Hematopoietic multipotent progenitor cell (in vitro differentiated cells): ENCODE measurements at regions not wholly inside any gene's neighbourhood (a gene's known extent, or its start where the extent isn't known, plus 50 kb on each side); places are given as distances from the start of the nearest gene placed in this dataset.

Experiments
- DNase-seq, 3 donors: peaks; one replicate each; pipeline ENCODE4 v3.0.0-alpha.2; 2011 to 2015; ENCODE audit warnings: low read depth in 2 of 3, low spot score in 2 of 3

DNA sequence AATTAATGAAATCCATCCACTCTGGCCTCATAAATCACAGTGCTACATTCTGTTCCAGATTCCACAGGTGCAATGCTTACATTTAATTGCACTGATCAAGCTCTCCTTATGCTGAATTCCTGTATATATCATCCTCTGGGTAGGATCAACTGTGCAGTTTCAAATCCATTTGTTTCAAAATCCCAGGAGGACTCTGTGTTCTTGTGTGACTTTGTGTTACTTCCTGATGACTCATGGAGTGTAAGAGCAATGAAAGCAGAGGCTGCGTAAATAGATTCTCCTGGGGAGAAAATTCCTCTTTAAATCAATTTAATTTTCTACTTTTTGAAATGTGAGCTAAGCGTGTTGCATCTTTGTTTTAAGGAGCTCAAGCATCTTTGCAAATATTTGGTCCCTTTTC, 752.7 kb downstream of the METTL15 start:
- DNase-seq: no peak

DNA sequence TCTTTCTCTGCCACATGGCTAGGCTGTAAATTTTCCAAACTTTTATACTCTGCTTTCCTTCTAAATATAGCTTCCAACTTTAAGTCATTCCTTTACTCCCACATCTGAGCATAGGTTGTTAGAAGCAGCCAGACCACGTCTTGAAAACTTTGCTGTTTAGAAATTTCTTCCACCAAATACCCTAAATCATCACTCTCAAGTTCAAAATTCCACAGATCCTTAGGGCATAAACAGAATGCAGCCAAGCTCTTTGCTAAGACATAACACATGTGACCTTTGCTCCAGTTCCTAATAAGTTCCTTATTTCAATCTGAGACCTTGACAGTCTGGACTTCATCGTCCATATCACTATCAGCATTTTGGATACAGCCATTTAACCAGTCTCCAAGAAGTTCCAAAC, 749.9 kb downstream of the METTL15 start:
- no peak for DNase-seq

DNA sequence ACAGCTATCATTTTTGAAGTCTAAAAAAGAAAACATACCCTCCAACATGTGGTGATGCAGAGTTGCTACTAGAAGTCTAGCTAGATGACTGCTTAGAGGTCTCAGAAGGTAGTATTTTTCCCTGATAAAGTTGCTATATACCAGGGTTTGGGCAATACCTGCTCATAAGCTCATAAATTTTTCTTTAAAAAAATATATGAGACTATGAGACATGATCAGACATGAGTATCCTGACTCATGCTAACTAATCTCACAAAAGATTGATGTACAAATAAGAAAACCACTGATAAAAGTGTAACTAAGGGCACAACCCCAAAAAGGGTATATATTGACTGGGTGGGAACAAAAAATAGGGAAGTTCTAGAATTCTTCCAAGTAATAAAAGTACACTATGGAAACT, 740.9 kb downstream of the METTL15 start:
- no peak for DNase-seq

DNA sequence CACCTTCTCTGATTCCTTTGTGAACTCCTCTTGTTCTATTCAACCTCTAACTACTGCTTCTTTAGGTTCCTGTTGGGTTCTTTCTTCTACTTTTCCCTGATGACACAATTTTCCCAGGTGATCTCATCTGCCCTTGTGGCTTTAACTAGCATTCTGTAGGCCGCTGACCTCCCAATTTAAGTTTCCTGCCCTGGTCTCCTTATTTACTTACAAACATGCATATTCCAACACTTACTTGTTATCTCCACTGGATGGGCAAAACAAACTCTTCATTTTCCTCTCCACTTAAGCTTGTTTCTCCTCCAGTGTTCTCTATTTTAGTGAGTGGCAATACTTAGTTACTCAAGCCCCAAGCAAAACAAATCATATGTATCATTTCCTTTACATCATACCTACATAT, 734.5 kb downstream of the METTL15 start:
- DNase-seq: no peak

DNA sequence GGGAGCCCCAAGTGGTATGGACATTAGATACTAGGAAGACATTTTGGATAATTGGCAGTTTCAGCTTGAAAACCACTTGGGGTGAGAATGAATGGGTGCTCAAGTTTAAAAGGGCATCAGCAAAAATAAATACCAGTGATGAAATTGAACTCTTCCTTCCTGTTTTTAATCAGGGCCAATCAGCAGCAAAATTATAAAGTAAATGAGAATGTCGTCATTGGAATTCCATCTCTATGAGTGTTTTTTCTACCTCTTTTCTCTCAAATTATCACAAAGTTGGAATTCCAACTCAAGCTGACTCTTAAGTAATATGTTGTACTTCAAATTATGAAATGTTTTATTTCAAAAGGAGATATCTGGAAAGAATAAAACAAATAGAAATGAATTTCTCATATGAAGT, 730.6 kb downstream of the METTL15 start:
- no peak for DNase-seq

DNA sequence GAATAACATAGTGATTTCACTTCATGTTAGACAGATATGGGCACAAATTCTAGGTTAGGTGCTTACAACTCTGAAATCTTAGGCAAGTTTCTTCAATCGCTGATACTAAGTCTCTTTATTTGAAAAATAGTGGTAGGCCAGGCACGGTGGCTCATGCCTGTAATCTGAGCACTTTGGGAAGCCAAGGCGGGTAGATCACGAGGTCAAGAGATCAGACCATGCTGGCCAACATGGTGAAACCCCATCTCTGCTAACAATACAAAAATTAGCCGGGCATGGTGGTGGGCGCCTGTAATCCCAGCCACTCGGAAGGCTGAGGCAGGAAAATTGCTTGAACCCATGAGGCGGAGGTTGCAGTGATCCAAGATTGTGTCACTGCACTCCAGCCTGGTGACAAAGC, 729.4 kb downstream of the METTL15 start:
- DNase-seq: no peak

DNA sequence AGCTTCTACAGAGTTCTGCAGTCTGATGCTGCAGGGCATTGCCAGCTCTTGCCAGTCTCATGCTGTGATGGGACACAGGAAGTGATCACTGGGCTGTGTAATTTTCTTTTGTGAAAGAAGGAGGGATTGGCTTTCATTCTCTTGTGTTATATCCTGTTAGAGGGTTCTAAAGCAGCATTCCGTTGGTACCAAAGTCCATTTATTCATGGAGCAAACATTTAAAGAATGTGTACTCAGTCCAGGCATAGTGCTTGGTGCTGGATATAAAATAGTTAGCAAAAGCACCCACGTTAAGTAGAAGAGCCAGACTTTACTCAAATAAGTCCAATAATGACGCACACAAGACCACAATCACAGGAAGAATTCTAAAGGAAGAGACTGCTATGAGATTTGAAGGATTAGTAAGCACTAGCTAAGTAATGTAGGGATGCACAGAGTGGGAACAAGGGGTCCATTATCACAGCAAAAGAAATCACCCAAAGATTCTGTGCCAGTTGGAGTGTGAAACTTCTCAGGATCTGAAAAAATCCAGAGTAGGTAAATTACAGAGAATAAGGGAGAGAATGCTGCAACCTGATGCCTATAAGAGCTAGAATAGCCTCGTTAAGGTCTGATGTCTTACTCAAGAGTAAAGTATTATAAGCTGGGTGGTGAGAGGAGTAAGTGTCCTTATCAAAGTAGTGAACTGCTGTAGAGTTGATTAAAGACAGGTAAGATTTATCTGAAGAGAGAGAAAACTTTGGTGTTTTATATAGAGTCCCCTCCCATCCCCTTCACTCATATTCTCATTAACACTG, 728.3 kb downstream of the METTL15 start:
- DNase-seq: no peak

DNA sequence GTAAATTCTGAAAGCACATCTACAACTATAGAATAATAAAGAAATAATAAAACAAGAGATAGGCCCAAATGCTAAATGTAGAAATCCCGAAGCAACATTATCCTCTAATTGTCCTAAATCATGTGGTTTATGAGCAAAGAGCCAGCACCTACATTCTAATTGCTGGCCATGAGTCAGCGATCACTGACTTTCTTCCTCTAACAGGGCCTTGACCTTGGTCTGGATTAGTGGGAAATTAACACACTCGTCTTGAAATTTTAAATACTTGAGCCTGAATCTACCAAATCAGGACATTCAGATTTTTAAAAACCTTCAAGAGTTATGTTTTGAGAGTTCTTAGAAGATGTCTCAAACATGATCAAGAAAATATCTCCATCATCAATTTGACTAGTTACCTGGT, 727.6 kb downstream of the METTL15 start:
- DNase-seq: no peak

DNA sequence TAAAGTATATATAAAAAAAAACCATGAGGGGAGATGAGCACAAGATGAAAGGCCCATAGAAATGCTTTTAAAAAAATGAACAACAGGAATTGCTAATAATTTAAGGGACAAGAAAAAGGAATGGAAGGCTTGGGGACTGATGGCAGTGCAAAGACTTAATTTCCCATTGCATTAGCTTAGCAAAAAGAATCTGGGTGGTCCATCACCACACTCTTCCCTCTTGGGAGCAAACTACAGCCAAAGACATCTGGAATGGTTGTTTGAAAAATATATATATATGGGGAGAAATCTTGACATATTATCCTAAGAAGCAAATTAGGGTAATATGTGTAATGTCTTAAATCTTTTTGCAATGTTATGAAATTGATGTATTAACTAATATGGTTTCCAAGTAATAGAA, 727.1 kb downstream of the METTL15 start:
- no peak for DNase-seq

DNA sequence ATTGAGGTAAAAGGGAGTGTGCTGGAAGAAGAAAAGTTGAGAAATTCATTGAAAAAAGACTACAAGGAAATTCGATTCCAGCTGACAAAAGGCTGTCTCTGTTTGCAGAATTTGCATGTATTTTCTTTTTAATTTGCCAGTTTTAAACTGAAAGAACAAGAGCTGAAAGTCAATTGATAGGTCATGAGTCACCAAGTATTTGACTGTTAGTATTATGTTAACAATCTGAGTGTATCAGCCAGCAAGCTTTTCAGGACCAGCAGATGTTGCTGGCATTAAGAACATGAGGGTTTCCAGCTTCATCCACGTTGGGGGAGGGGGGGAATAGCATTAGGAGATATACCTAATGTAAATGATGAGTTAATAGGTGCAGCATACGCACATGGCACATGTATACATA, 726.7 kb downstream of the METTL15 start:
- DNase-seq: no peak

DNA sequence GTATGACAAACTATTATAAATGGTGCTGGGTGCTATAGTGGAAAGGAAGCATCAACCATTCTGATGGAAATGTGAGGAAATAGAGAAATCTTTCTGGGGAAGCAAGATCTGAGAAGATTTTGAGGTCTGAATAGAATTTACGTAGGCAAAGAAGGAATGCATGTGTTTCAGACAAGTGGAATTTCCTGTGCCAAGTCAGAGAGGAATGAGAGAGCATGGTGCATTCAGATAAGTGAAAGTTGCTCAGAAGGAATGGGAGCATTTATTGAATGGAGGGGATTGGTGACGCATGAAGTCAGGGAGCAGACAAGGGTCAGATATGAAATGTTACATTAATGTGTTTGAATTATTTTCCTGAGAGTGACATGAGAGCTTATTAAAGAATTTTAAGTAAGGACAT, 725.5 kb downstream of the METTL15 start:
- no peak for DNase-seq

DNA sequence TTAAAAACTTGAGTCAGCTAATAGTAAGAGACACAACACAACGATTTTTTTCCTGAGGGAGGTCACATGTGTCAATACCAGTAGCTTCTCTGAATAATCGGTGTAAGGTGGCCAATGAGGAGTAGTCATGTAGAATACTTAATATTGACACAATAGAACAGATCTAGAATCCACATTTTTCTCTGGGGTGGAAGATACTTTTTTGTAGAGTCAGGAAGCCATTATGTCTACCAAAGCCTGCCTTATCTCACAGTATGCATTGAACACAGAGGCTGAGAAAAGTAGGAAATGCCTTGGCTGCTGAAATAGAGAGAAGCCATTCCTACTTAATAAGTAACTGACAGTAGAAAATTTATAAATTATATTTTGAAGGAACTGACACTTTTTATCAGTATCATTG, 725.0 kb downstream of the METTL15 start:
- DNase-seq: no peak

DNA sequence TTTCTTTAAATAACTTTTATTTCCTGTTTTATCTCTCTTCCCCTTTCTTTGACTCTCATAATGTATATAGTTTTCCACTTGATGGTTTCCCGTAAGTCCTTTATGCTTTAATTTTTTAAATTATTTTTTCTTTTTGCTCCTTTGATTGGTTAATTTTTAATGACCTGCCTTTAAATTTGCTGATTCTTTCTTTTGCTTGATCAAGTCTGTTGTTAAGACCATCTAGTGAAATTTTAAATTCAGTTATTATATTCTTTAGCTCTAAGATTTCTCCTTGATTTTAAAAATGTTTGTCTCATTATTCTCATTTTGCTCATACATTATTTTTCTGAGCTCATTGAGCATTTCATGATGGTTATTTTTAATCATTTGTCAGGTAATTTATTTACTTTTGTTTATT, 718.6 kb downstream of the METTL15 start:
- no peak for DNase-seq

DNA sequence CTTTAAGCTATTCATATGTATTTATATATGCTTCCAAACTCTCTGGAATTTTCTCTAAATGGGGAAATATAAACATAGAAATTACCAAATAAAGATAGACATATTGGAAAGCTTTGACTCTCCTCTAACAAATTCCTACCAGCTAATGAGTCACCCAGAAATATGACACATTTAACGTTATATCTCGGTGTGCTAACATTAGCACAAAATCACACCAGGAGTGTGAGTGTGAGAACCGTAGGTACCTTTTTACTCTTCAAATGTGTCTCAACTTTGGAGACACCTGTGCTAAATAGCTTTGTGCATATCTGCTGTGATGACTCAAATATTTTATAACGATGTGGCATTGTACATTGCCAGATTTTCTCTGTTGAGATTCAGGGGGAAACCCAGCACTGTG, 714.4 kb downstream of the METTL15 start:
- no peak for DNase-seq

DNA sequence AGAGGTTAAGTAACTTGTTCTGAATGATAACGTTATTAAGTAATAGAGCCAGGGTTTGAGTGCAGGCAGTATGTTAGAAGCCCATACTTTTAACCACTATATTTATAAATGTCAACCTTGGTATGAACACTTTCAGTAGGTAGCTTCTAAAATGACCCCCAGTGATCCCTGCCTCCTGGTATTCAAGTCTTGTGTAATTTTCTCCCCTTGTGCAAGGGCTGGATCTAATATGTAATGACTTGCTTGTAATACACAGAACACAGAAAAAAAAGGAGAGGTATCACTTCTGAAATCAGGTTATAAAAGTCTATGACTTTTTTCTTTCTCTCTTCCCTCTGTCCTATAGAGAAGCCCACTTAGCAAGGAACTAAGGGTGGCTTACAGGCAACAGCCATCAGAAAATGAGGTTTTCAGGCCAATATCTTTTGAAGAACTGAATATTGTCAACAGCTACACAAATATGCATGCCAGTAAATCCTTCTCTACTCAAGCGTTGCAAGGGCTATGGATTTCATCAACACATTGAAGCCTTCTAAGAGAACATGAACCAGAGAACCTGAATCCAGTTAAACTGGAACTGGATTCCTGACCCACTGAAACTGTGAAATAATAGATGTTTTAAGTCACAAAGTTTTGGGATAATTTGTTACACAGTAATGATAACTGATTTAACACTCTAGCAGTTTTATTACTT, 712.3 kb downstream of the METTL15 start:
- DNase-seq: no peak

DNA sequence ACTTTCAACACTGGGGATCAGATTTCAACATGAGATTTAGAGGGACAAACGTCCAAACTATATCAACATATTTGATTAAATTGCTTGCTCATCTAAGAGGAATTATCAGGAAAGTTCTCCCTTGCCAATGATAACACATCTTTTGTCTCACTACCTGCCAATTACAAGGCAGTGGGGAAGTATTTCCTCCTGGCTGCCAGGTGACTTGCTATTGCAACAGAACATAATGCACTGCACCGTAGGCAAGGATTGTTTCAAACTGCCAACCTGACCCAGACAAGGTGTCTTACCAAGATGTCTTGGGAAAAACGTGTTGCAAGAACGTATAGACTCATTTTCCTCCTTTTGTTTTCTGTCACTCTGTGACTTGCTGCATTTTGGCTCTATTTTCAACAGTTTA, 711.6 kb downstream of the METTL15 start:
- DNase-seq: no peak

DNA sequence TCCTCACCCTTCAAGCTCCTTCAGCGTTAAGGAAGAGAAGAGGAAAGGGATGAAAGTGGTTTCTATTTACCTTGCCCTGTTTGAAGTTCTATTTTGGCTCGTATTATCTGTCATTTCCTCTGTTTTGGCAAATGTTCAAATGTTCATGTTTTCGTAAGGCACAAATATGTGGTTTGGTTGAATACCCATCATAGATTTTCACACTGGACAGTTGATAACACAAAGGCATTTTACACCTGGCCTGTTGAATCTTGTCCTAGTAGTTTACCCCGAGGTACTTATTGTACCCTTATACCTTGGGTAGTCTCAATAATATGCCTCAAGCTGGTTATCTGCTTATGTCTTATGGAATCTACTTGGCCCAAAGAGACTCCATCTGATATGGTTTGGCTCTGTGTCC, 706.9 kb downstream of the METTL15 start:
- no peak for DNase-seq

DNA sequence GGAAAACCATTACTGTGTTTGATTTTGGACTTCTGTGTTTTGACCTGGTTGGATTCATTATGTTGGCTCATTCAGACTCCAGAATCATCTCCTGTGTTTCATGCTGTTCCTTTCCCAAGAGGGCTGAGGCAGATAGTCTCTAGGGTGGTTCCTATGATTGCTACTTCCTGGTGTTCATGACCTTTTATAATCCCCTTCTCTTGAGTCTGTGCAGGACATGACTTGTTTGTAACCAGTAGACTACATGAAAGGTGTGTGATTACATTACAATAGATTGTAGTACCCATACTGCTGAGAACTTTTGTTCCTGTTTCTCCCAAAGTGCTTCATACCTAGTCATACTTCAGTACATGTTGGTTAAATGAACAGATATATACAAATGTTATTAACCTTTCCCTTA, 700.6 kb downstream of the METTL15 start:
- no peak for DNase-seq

DNA sequence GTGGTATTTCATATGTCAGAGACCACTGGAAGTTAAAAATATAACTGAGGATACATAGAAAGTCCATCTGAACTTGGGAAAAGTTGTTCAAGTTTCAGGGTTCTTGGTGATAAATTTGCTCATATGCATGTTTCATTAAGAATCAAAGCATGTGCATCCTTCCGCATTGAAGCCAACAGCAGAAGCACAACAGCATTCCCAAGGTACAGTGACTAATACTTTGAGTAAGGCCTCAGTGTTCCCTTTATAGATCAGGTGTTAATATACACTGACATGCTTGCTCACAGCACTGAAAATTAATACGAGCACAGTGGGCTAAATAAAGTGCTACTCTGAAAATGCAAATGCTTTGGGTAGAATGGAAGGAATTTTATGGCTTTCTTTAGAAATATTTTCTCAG, 691.1 kb downstream of the METTL15 start:
- DNase-seq: no peak

DNA sequence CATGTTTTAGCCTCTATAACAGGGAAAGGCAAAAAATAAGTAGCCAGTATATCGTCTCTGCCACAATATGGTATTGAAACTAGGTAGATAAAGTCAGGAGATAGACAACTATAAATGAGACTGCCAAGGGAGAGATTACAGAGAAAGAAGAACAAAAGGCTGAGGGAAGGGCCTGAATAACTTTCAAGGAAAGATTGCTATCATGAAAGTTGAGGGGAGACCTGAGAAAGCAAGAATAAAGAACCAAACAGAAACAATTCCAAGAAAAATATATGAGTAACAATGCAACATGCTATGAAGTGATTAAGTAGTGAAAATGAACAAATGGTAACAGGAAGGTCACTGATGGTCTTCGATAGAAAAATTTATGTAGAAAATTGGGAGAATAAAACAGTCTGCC, 690.1 kb downstream of the METTL15 start:
- DNase-seq: no peak

DNA sequence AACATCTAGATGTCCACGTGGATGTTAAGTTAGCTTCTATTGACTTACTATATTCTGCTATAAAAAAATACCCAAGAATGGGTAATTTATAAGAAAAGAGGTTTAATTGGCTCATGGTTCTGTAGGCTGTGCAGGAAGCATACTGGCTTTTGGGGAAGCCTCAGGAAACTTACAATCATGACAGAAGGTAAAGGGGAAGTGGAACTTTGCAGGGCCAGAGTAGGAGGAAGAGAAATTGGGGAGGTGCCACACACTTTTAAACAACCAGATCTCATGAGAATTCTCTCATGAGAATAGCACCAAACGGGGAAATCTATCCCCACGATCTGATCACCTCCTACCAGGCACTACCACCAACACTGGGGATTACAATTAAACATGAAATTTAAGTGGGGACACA, 689.3 kb downstream of the METTL15 start:
- DNase-seq: no peak

DNA sequence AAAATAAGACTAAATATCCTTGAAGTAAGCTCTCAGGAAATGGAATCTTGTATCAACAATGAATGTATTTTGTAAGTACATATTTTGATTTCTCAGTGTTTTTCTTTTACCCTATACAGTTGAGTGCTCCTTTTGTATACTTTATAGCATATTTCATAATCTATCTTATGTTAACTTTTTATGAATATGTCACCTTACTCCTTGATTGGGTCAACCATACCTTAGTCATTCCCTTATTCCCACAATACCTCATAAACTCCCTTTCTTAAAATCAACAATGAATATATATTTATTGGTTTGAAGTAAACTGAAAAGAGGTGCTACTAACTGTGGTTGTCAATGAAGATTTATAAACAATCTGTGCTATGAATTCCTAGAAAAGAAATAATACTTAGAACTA, 686.2 kb downstream of the METTL15 start:
- no peak for DNase-seq
